ENCODE measurements at regions not wholly inside any gene's neighbourhood (a gene's known extent, or its start where the extent isn't known, plus 50 kb on each side); places are given as distances from the start of the nearest gene placed in this dataset.
"Not testable (repeated sequence)": the region's sequence is repeated elsewhere in the genome, so short reads cannot be mapped to it uniquely, and the experiment has no call there.

DNA sequence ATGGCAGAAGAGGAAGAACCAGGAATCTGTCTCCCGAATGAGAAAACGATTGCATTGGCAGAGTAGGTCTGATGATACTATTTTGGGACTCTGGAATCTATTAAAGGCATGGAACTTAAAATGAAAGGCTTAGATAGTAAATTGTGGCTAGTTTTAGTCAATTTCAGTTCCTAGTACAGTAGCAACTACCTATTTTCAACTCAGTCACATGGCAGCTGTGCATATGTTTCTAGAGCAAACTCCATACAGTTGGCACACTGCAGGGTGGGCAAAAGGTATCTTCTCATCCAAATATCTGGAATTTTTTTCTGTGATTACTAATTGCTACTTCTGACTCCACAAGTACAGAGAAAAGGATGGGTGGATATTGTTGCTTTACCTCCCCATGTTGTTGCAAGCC, 663.6 kb downstream of the PCDH7 start:
- no peak for DNase-seq

DNA sequence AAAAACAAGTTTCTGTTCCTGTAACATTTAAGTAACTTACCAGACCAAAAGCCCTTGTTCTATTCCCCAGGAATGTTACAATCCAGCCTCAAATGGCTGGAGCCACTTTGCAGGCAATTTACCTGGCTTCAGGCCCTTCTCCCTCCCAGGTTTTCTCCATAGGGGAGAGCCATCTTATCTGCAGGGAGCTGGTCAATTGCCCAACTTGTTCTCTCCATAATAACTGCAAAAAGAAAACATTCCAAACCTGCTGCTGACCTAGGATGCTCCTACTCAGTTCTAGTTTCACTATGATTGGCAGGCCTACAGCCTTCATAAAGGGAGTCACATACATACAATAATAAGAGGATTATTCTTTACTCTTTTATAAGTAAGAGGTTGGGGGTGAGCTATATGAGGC, 670.7 kb downstream of the PCDH7 start:
- no peak for DNase-seq

DNA sequence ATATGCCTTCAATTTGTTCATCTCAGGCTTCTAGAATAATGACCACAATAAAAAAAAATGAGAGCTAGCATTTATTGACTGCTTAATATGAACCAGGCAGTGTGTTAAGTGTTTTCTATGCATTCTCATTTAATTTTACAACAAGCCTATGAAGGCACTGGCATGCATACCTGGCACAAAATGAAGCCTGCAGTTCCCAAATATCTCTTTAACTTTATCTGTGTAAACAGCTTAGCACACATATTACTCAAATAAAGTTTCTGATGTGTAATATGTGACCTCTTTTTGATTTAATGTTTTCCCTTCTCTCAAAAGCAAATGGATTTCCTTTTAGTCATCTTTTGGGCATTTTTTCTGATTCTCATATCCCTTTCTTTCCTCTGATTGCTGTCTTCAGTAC, 671.8 kb downstream of the PCDH7 start:
- DNase-seq = no peak

DNA sequence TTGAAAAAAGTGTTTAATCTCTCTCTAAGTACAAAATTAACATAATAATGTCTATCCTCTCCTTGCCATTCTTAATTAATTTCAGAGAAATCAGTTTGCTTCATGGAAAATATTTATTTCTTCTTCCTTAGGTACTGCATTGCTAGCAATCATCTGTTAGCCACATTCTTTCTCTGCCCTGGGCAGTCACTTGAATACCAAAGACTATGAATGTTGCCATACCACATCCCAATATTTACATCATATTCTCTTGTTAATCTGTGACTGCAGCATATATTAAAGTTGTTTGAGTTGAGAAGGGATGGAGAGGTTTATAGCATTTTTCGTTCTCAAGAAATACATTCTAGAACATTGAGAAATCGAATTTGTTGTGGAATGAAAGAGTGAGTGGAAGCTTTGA, 672.8 kb downstream of the PCDH7 start:
- DNase-seq = no peak

DNA sequence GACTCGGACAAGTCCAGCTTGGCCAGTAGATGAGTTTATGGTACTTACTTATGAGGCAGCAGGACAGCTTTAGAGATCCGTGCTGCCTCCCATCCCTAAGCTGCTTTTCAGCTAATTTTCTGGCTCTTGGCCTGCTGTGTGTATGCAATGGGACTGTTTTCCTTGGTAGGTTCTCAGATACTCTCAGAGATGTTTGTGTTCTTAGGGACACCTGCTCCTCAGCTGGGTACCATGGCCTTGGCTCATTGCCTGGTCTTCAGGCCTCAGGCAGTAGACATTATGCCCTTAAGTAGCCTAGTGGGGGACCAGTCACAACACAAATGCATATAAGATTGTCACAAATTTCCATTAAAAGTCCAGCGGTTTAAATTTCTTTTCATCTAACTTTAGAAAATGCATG, 688.0 kb downstream of the PCDH7 start:
- DNase-seq = no peak

DNA sequence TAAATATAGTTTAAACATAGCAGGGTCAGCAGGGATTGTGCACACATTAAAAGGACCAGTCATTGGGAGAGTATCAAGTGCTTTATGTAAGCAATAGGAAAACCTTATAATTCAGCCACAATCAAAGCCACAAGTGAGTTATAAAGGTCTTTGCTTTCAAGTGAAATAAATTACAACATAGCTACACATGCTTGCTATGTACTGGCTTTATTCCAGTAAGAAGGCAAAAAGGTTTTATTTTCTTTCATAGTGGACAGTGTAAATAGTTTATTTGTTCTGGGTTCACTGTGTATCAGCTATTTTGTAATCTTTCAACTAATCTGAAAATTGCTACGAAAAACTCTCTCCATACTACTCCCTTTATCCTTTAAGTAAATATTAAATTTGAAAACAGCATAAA, 691.4 kb downstream of the PCDH7 start:
- DNase-seq = no peak

DNA sequence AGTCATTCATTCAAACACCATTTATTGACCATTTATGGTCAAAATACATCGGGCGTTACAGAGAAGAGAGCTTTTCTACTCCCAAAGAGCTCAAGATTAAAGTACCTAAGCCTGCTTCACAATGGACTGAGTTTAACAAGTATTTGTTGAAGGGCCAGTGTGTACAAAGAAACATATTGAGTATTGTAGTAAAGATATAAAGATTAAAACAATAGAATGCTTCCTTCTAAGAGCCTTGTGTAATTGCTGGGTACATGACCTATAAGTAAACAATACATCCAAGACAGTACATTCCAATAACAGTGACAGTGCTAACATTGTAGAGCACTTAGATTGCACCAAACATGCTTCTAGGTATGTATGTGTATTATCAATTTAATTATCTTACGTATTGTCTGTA, 695.5 kb downstream of the PCDH7 start:
- DNase-seq = no peak

DNA sequence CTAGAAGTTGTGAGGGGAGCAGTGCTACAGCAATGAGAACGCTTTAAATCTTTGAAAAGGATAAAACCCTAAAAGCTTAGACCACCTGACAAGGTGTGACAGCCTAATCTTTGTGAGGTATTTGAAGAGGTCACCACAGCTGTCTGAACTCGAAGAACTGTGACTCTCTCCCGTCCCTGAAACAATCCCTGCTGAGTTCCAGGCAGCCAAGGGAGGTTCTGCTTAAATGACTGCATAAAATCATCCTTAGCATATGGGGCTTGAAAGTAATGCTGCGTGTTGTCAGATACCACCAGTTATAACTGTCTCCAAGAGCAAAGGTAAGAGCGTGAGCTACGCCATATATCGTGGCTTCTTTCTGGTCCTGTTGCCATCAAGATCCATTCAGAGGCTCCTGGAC, 696.3 kb downstream of the PCDH7 start:
- no peak for DNase-seq

DNA sequence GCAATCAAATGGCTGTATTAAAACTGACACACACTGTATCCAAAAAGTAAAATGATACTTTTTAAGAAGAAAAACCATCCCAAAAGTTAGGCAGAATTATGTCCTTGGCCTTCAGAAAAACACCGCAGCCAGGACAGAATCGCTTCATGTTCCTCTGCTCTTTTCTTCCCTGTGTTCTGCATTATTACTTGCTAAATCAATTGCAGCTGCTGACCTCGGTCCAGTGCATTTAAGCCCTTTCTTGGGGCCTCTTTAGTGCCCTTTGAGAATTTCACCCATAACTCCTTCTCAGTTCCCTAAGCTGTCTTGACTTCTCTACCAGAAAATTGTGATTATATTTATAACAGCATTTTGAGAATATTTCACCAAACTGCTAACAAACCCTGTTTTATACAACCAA, 696.9 kb downstream of the PCDH7 start:
- DNase-seq = no peak

DNA sequence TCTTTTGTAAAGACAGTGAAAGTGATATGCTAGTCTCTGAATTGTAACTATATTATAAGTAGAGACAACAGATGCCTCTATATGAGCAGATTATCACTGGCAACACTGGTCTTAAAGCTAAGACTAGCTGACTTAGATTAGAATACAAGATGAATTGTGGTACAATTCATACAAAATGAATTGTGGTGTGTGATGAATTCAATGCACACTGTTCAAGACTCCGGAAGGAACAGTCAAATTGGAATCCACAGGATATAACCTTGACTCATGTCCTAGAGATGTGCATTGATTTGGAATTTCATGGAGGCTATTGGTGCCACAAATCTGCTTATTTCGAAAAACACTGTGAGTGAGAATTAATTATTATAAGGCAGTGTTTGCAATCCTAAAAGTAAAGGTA, 701.8 kb downstream of the PCDH7 start:
- peak; percentile 4 for DNase-seq

DNA sequence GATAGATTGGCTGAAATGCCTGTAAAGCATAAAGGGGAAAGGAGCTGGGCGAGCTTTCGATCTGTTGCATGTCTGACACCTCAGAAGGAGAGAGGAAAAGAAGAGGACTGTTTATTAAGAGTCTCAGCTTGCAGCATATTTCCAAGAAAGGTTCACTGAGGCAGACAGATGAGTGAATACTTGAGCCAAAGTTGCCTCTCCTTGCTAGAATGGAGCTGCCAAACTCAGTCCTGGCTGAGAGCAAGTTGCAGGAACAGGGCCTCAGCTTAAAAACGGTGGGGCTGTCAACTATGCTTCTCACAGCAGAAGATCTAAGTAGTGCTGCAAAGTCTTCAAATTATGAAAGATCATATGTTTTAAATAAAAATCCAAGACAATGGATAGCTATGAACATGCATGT, 707.5 kb downstream of the PCDH7 start:
- DNase-seq = no peak

DNA sequence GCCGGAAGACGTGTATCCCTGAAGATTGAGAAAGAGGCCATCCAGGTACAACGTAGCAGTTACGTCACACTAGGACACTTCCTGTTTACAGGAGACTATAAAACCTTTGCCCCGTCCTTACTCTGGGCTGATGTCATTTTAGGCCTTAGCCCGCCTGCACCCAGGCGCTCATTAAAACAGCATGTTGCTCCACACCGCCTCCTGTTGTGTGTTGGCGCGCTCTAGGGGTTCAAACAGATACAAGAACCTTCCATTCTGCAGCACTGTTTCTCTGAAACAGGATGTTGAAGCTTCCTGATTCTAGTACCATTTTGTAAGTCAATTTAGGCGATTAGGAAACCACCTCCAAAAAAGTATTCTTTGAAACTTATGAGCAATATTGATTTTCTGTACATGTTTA, 722.1 kb downstream of the PCDH7 start:
- no peak for DNase-seq

DNA sequence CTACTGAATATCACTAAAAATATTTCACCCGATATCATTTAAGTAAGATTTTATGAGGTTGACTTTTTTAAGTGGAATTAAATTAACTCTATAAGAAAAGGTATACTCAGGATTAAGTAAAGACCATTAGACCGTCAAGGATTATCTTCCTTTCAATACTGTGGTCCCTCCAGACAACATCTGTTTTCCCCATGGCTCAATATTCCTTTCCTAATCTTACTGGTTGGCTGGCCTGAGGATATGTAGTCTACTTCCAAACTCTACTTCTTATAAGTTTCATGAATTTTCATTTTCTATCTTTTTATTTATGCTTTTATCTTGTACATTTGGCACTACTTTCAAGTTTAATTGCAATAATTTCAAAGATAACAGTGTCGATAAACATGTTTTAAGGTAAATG, 725.4 kb downstream of the PCDH7 start:
- no peak for DNase-seq

DNA sequence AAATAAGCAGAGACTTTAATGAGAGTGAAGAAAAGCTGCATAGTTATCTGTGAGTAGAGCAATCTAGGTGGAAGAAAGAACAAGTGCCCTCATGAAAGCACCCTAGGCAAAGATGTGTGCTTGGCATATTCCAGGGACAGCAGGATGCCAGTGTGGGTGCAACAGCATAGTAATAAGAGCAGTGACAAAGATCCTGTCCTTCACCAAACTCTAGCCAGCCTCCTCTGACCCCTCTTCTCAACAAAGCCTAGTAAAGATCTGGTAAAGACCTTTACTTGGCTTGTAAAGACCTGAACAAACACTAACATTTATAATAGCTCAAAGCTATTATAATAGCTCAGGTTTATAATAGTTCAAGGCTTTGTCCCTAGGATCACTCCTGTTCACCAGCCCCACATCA, 735.4 kb downstream of the PCDH7 start:
- no peak for DNase-seq

DNA sequence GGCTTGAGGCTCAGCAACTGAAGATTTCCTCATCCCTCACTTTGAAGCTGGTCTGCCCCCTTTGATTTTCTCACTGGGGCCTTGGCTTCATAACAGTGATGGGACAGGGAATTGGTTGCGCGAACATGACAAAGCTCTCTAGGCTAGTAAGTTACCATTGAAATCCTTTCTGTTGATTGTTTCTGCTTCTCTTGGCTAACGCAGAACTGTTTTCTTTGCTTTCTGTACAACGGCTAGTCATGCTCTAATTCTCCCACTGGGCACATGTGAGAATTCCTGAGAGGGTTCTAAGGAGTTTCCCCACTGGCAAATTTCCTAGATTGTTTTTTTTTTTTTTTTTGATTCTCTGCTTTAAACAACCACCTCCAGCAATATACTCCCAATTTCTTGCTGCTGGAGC, 738.6 kb downstream of the PCDH7 start:
- DNase-seq = no peak

DNA sequence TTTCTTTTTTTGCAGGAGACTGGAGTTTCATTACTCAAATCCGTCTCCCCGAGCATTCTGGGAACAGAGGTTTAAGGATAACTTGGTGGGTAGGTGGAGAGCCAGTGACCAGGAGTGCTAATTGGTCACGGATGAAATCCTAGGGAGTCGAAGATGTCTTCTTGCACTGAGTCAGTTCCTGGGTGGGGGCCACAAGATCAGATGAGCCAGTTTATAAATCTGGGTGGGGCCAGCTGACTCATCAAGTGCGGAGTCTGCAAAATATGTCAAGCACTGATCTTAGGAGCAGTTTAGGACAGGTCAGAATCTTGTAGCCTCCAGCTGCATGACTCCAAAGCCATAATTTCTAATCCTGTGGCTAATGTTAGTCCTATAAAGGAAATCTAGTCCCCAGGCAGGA, 741.3 kb downstream of the PCDH7 start:
- peak; percentile 38 for DNase-seq

DNA sequence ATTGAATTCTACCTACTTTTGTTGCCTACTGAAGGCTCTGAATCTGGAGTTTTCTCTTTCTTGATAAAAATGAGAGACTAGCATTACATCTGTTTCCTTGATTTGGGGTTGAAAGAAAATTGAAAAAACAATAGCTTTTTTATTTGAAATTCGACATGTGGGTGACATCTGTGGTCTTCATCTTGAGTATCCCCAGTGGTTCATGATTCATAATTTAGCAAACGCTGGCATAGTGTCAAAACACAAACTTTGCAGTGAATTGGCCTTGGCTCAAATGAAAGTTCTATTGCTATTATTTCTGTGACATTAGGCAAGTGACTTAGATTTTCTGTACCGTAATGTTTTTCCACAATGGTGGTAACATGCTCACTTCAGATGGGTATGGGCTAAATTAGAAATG, 747.6 kb downstream of the PCDH7 start:
- peak; percentile 39 for DNase-seq

DNA sequence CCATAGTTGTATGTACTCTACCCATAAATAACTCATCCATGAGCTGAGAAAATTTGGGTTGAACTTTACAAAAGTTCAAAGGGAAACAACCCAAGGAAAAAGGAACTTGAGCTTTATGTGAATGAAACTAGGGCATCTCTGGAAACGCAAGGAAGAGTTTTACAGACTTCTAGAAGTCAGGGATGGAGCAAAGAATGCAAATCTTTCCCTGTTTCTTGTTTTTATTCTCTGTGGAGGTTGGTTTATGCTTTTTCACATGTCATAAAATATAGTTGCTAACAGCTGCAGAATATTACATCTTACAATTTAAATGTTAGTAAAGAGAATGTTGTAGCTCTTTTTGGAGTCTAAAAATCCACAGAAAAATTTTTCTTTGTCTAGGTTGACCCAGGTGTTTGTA, 754.1 kb downstream of the PCDH7 start:
- DNase-seq = no peak

DNA sequence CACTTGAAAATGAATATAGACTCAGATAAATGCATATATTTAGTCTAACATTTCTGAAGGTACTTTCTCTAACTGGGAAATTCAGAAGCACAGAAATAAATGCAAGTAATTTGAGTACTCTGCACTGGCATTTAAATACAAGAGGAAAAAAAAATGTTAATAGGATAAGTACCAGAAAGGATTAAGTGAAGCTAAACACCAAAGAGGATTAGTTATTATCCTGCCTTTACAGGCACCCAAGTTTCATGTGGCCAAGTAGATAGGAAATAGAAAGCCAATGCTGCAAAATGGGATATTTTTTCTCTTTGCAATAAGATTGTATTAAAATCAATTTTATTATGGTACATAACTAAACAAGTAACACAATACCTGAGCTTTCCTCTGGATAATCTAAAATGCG, 762.5 kb downstream of the PCDH7 start:
- no peak for DNase-seq

DNA sequence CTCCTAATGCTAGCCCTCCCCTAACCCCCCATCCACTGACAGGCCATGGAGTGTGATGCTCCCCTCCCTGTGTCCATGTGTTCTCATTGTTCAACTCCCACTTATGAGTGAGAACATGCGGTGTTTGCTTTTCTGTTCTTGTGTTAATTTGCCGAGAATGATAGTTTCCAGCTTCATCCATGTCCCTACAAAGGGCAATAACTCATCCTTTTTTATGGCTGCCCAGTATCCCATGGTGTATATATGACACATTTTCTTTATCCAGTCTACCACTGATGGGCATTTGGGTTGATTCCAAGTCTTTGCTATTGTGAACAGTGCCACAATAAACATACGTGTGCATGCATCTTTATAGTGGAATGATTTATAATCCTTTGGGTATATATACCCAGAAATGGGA, 779.0 kb downstream of the PCDH7 start:
- DNase-seq = not testable (repeated sequence)

DNA sequence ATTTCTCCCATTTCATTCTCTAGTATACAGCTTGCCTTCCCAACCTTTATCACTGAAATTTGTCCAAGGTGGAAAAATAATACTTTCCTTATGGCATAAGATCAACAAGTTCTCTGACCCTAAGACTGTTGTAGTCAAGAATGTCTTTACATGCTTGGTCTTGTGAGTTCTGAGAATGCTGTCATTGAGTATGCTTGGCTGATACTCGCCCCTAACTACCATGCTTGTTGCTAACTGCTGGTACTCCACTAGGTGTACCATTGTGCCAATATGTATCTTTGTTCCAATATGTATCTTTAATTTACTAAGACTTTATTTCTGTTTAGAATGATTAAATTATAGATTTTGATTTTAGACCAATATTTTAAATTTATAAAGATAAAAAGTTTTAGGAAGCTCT, 796.4 kb downstream of the PCDH7 start:
- DNase-seq = no peak

DNA sequence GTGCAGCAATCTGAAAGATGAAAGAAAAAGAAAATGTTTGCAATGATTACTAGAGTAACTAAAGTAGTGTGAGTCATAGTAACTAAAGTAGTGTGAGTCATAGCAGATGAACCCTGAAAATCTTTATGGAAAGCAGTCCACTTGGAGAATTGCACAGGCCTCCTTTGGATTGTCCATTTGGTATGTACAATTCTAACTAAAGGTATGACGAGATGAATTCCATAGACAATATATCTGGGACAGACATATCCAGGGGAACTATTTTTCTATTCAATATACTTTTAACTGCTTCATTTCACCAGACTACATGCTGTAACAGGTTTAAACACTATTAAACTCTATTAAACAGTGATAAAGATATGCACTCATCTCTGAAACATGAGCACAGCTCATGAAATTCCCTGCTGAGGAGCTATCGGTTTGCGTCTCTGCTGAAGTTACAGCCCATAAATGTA, 798.7 kb downstream of the PCDH7 start:
- peak; percentile 46 for DNase-seq

DNA sequence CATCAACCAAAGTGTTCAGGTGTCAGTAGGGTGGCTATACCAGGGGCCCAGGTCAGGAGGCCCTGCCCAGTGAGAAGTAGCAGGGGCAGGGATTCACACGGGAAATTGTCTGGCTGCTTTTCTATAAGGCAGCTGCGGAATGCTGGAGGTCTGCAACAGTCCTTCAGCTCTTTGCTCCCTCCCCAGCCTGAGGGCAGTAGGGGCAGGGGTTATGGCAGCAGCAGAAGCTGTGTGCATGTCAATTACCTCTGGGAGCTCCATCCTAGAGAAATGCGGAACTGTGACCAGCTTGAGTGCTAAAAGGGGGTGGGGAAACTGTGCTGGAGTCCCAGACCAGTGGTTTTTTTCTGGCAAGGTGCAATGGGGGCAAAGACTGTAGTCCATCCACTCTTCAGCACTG, 810.4 kb downstream of the PCDH7 start:
- DNase-seq = no peak

DNA sequence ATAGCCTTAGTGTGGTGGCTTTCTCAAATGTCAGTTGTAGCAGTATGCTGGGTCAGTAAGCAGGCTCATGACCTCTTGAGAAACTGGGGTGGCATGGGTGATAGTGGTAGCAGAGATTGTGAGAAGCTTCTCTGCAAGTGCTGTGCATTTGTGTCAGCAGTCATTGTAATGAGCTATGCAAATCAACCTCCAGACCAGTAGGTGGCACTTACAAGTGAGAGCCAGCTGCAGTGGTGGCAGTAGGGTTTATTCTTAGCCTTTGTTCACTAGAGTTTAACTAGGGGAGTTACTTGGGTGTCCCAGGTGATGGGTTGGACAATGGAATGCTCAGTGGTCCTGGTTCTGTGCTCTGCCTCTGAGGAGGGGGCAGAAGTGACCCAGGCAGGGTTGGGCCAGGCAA, 818.7 kb downstream of the PCDH7 start:
- no peak for DNase-seq

DNA sequence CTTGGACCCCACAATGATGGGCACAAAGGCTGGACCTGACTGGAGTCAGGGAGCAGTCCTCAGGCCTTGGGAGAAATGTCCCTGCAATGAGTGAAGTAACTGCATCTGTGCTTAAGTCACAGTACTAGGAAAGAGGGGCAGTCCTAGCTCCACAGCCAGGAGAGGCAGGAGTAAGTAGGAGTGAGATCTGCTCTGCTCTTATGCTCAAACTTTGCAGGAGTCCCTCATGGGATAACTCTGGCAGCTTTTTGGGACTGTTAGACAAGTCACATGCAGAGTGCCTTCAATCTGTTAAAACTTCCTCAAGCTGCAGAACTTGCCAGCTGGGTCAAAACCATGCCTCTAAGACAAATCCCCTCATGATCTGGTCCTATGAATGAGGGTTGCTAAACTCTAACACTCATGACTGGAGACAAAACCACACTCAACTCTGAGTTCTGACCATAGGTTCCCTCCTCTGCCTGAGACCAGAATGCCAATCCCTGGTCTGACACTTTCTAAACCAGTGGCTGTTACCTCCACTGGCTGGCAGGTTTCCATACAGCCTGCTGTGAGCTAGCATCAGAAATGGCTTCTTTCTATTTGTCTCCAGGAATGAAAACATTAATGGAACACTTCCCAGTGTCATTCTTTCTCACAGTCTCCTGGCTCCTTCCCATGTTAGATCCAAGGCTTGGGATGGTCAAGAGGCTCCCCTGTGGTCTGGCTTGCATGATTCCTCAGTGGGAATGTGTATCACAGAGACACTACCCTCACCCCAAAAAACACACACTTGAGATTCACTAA, 819.3 kb downstream of the PCDH7 start:
- DNase-seq = no peak

DNA sequence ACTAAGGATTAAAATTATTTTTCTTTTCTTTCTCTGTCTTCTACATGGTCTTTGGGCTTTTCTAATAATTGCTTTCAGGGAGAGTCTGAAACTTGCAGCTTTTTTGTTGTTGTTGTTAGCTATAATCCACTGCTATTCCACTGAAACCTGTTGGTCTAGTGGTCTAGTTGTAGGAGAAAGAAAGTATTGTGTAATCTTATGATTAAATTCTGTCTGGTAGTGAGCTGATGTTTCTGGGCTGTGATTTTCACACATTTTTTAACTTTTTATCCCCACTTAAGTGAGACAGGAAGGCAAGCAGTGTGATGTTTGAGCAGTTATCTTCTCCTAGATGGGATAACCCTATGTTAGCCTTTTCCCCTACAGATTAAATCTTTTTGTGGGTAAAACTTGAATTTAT, 825.2 kb downstream of the PCDH7 start:
- DNase-seq = no peak
